Skin of body (tissue), 1 donor: ENCODE measurements at regions not wholly inside any gene's neighbourhood (a gene's known extent, or its start where the extent isn't known, plus 50 kb on each side); places are given as distances from the start of the nearest gene placed in this dataset.
"Not testable (repeated sequence)": the region's sequence is repeated elsewhere in the genome, so short reads cannot be mapped to it uniquely, and the experiment has no call there.

Source experiments
- DNase-seq: peaks from one replicate; lab custom pipeline; 2025; lab: John Stamatoyannopoulos, UW

DNA sequence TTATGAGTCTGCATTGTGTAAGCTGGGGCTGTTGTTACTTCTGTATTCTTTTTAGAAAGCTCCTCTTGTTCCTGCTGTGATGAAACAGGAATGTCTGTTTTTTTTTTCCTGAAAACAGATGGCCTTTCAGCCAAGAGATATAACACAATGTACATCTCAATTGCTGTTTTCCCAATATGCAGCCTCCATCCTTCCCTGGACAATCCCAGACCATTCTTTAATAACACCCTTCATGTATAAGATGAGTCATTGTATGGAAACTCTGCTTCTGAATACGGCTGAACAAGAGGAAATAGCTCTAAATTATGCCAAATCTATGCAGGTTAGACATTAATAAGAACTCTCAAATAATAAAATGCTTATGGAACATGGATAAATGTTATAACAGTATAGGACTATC lies 60.2 kb upstream of the LRRC4C start:
- DNase-seq = no peak

DNA sequence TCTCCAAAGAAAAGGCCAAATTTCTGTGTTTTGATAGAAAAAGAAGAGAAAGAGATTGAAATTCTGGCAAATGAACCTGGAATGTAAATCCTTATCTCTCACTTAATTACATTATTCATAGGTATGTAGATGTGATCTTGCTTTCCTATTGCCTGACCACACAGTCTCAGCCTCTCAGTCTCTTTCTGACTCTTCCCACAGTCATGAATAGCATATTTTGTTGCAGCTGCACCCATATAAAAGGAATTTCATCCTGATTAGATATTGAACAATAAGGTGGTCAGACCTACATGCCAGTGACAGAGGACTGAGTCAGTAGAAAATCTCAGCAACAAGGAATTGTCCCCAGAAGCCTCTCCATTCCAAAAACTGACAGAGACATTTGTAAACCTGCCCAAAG lies 62.9 kb upstream of the LRRC4C start:
- no peak for DNase-seq

DNA sequence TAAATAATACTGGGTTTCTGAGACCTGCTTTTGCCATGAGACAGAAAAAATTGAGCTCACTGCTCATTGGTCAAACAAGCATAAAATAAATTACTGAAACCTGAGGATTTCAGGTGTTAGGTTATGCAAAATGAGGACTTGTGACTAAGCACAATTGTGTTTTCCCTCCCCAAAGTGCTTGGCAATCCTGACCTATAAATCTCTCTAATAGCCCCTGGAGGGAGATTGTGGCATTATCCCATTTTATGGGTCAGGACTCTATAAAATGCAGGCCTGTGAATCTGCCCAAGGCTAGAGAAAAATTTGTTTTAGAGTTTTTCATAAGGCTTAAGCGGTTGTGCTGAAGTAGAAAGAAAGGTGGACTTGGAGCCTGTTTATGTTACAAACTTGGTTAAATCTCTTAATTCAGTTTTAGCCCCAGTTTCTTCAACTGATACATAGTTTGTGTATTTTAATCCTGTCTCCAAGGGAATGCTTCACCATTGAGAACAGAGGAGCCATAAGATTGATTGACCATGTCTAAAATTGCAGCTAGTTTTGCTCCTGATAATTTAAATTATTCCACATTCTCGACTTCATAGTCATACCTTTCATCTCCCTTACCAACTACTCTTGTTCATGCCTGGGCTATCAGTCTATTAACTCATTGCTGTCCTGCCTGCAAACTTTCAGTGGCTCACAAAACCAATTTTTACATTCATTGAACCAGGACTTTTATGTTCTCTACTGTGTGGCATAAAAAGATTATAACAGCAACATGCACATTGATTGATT lies 63.6 kb upstream of the LRRC4C start:
- DNase-seq = no peak

DNA sequence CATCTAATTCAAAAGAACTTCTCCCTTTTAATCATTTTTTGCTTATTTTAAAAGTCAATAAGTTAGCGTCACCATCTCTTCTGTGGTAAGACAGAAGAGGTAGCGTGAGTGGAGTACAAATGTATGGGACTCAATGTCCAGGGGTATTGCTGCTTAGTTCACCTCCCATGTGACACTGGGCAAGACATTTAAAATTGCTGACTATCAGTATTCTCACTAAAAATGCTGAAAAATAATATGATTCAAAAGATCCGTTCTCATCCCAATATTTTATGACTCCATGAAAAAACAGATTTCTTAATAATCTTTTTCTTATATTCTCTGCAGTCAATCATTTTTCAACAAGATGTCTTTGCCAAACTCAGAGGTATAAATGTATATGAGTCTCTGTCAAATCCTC lies 68.1 kb upstream of the LRRC4C start:
- DNase-seq = no peak

DNA sequence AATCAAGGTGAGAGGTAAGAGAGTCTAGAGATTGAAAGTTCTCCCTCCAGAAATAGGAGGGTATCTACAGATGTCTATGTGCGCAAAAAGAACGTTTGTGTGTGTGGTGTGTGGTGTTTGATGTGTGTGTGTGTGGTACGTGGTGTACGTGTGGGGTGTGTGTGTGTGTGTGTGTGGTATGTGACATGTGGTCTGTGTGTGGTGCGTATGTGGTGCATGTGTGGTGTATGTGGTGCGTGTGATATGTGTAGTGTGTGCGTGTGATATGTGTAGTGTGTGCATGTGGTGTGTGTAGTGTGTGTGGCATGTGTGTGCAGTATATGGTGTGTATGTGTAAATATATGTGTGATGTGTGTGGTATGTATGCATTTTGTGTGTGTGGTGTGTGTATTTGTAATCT lies 73.0 kb upstream of the LRRC4C start:
- DNase-seq = no peak

DNA sequence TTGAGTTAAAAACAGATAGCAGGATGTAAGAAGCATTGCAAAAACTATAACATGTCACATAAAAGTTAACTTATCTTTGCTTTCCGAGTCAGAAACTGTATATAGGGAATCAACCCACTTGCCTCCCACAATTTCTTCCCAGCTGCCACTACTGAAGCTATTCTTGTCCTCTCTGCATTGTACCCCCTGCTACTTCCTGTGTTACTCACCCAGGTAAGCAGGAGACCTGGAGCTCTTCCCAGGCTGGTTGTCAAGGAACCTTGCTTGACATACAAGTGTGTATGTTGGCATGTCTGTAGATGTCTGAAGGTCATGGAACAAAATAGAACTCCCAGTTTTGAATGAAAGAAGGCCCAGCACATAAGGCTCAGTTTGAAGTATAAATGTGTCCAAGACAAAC lies 74.3 kb upstream of the LRRC4C start:
- no peak for DNase-seq

DNA sequence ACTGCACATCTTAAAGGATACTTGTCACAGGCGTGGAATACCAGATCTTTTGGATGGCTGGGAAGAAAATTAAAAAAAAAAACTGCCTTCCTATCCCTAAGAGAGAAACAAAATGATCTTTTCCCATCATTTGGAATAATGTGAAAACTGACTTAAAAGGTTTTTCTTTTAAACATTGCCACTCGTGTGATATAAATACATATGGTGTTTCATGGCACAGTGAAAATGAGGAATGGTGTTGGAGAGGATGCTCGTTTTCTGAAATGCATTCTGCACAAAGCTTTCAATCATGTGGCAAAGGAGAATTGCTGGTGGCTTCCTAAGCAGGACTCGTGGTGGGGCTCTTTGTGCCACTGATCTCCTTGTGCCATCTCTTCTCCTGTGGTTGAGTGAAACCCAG lies 74.9 kb upstream of the LRRC4C start:
- no peak for DNase-seq

DNA sequence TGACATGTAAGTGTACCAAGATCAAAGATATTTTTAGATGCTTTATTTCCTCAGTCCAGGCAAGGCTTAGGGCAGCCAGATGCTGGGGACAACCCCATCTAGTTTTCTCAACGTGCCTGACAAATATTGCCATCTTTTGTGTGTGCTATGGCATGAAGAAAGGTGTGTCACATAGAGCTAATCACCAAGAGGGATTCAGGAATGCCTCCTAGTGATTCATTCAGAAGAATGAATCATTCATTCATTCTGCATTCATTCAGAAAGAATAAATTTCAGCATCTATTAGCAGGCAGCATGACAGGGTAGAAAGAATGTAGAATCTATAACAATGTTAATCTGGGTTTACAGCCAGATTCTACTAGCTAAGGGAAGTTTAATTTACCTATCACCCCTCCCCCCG lies 75.4 kb upstream of the LRRC4C start:
- DNase-seq = no peak

DNA sequence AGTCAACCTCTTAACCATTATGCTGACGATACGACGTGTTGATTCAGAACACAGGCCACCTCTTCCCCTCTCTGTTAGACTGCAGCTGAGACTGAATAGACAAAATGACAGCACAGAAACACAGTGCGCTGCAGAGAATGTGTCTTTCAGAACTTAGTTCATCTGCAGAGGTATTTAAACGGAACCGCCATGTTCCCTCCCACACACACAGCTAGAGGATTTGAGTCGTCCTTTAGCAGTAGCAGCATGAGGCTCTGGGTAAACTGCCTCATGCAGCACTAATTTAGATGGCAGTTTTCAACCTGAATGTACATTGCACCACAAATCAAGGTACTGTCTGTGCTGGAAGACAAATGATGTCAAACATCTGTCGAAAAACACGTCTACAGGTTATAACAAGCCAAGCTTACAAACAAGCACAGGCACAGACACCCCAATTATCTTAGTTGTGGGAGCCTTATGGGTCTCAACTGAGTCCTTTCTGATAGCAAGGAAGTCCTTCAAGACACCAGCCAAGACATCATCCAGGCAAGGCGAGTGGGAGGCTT lies 76.6 kb upstream of the LRRC4C start:
- no peak for DNase-seq

DNA sequence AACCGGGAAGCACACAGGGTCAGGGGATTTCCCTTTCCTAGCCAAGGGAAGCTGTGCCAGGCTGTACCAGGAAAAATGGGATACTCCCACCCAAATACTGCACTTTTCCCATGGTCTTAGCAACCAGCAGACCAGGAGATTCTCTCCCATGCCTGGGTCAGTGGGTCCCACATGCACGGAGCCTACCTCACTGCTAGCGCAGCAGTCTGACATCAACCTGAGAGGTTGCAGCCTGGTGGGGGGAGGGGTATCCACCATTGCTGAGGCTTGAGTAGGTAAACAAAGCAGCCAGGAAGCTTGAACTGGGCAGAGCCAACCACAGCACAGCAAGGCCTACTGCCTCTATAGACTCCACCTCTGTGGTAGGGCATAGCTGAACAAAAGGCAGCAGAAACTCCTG lies 85.5 kb upstream of the LRRC4C start:
- not testable (repeated sequence) for DNase-seq

DNA sequence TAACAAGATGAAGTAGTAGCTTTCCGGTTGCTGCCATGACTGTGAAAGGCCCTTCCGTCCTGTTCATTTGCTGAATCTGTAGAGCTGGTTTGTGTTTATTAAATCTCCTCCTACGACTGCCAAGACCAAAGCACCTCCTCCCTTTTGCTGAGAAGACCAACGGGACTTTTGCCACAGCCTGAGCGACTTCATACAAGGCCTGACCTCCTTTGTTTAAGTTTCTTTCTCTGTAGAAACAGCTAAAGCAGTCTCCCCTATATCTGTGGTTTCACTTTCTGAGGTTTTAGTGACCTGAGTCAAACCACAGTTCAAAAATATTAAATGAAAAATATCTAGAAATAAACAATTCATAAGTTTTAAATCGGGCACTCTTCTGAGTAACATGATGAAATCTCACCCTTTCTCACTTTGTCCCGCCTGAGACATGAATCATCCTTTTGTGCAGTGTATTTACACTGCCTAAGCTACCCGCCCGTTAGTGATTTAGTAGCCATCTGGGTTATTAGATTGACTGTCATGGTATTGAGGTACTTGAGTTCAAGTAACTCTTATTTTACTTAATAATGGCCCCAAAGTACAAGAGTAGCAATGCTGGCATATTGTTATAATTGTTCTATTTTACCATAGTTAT lies 119.1 kb upstream of the LRRC4C start:
- DNase-seq = no peak

DNA sequence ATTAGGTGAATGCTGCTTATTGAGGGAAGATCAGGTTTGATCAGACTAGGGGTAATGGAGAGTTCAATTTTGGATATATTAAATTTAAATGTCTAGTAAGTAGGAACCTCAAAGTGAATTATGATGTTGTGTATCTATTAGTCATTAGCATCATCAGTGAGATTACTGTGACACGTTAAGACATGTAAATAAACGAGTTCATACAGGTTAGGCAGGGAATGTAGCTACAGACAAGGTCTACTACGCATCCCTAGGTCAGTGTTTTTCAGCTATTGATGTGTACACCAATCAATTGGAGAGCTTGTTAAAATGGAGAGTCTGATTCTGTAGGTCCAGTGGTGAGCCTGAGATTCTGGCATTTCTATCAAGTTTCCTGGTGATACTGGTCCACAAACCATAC lies 120.1 kb upstream of the LRRC4C start:
- no peak for DNase-seq

DNA sequence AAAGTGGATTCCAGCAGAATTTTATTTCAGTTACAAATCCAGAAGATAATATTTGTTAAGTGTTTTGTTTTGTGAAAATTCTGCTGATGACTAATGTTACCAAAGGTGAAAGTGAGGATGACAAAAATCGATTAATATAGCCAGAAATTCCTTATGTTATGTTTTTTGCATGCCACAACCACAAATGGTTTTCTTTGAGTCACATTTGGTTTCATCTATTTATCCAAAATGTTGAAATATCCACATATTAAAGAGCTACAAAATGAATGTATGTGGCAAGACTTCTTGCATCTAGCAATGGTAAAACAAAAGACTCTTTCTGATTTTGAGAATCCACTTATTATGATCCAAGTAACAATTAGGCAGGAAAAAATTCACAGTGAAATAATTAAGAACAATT lies 150.1 kb upstream of the LRRC4C start:
- DNase-seq = no peak

DNA sequence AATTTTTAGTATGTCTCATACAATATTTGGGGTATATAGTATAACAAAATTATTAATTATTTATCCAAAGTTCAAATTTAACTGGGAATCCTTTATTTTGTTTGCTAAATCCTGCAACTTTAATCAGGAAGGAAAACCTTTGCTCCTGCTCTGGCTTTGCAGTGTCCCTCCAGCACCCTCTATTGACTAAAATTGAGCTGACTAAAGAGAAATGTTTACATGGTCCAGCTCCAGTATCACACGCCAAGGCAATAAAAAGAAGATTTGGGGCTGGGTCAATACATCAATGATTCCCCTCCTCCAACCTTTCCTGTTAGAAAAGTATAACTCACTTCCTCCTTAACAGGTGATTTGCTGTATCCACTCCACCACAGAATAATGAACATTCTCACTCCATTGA lies 153.0 kb upstream of the LRRC4C start:
- no peak for DNase-seq

DNA sequence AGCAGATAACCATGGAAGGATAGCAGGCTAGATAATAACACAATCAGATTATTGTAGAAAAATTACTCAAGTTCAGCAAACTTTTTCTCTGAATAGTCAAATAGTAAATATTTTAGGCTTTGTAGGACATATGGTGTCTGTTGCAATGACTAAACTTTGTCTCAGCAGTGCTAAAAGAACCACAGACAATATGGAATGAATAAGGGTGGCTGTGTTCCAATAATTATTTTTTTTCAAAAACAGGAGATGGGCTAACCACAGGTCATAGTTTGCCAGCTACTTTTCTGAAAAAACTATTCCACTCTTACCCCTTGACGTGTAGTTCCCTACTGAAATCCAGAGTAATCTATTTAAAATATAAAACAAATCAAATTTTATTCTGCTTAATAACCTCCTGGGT lies 153.9 kb upstream of the LRRC4C start:
- peak; percentile 48 for DNase-seq

DNA sequence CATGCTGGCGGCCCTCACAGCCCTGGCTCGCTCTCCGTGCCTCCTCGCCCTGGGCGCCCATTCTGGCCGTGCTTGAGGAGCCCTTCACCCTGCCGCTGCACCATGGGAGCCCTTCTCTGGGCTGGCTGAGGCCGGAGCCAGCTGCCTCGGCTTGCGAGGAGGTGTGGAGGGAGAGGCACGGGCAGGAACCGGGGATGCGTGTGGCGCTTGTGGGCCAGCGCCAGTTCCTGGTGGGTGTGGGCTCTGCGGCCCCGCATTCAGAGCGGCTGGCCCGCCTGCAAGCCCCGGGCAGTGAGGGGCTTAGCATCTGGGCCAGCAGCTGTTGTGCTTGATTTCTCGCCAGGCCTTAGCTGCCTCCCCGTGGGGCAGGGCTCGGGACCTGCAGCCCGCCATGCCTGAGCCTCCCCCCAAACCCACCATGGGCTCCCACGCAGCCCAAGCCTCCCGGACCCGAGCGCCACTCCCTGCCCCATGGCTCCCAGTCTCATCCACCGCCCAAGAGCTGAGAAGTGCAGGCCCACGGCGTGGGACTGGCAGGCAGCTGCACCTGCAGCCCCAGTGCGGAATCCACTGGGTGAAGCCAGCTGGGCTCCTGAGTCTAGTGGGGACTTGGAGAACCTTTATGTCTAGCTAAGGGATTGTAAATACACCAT lies 163.4 kb upstream of the LRRC4C start:
- DNase-seq = no peak

DNA sequence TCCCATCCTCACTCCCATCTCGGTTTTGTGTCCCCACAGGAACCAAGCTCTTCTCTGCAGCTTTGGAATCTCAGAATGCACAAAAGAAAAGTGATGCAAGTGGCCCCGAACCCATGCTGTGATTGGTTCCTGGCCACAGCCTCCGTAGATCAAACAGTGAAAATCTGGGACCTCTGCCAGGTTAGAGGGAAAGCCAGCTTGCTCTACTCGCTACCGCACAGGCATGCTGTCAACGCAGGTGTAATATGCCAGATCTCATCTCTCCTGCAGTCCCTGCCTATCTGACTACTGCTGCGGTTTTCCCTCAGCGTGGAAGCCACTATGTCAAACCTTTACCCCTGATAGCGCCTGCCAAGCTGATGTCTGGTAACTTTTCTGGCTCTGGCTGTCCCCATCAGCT lies 200.5 kb upstream of the LRRC4C start:
- no peak for DNase-seq

DNA sequence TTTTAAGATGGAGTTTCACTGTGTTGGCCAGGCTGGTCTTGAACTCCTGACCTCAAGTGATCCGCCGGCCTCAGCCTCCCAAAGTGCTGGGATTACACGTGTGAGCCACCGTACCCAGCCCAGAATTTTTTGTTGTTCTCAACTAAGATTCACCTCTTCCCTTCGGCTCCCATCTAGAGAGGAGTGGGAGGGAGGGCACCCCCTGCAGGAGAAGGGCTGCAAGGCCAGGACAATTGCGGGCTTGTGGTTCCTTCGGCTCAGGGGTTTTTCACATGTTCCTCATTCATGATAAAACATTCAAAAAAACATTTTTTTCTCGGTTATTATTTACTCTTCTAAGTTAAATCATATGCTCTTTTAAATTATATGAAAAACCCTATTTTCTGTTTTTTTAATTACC lies 201.1 kb upstream of the LRRC4C start:
- no peak for DNase-seq

DNA sequence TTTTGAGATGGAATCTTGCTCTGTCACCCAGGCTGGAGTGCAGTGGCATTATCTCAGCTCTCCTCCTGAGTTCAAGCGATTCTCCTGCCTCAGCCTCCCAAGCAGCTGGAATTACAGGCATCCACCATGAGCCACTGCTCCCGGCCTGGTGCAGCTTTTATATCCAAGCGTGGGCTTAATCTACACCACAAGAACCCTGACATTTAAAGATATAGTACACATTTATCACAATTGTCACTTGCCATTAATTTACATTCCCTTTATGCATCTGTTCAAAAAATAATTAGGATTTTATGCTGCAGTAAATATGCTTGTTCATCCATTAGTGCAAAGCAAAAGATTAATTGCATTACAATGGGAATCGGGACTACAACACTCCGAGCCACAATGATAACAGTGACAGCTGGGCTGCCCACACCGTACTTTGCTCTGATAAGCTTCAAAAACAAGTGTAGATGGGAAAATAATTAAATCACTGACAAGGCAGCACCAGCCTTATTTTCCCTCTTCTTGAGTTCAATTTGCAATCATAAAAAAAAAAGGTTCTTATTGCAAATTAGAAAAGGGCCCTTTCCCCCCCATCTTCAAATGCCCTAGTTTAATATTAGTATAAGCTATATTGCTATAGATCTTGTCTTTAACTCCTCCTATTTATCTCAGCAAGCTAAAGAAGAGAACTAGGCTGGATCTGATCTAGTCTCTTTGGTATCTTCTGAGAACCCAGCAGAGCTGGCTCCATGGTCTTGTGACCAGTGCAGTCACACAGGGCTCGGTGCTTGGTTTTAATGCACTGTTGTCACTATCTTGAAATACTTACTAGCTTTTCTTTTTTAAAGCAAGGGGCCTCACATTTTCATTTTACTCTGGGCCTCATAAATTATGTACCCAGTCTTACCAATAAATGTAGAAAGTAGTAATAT lies 206.2 kb upstream of the LRRC4C start:
- DNase-seq = no peak

DNA sequence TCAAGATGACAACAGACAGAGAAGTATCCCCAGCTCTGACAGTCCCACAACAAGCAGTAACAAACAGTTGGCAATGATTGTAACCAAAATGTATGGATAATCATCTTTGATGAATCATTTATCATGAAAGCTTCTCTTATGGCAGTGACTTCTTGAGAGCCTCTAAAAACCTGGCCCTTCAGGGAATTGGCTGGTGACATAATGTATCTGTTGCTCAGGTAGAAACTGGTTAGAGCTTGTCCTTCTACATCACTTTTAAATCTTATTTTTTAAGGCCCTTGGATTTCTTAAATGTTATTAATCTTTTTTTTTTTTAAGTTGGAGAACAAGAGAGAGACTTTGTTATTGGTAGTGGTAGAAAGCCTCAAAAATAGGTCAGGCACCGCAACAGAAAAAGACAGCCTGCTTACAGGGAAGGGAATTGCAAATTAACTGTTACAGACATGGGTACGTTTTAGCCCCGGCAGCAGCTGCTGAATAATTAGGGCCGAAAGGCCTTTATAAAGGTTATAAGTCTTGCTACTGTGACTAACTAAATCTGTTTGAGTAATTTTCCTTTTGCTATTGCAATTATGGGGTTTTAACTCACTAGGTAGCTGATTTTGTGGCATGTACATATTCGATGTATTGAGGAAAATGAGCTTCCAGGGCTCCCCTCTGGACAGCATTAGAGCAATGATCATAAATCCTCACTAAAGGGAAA lies 207.7 kb upstream of the LRRC4C start:
- DNase-seq = no peak

DNA sequence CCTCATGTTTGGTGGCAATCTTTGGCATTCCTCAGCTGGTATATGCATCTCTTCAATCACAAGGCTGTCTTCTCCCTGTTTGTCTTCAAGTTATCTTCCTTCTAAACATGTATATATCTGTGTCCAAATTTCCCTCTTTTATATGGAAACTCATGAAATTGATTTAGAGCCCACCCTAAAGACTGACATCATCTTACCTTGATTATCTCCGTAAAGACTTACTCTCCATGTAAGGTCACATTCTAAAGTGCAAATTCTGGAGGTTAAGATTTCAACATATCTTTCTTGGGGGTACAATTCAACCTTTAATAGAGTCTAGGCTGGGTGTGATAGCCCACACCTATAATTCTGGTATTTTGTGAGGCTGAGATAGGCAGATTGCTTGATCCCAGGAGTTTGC lies 215.8 kb upstream of the LRRC4C start:
- DNase-seq = no peak
